ENCODE measurements at regions not wholly inside any gene's neighbourhood (a gene's known extent, or its start where the extent isn't known, plus 50 kb on each side); places are given as distances from the start of the nearest gene placed in this dataset.

- TF ChIP-seq CTCF (IDR thresholded peaks at IDR 0.05), result no peak
- no peak for TF ChIP-seq EP300 (IDR thresholded peaks at IDR 0.05)
- TF ChIP-seq POLR2A (IDR thresholded peaks at IDR 0.05), result no peak
Observed at GRCh38 chr3:72445827-72446217, 402.4 kb downstream of the SHQ1 start.

Data from gastroesophageal sphincter (tissue), 3 donors.